Mucosa of stomach (tissue), 1 donor: ENCODE measurements at regions not wholly inside any gene's neighbourhood (a gene's known extent, or its start where the extent isn't known, plus 50 kb on each side); places are given as distances from the start of the nearest gene placed in this dataset.
"Not testable (repeated sequence)": the region's sequence is repeated elsewhere in the genome, so short reads cannot be mapped to it uniquely, and the experiment has no call there.

Experiments used
- H3K27me3 ChIP-seq: one replicate; pipeline ENCODE4 v1.7.0; 2013; ENCODE audit warnings: mild to moderate bottlenecking, low read length; ENCODE audit not compliant: control insufficient read depth, insufficient read depth
- H3K36me3 ChIP-seq: one replicate; pipeline ENCODE4 v1.7.0; 2013; ENCODE audit warnings: low read length; ENCODE audit not compliant: control insufficient read depth, insufficient read depth
- H3K4me1 ChIP-seq: one replicate; pipeline ENCODE4 v1.7.0; 2013; ENCODE audit warnings: mild to moderate bottlenecking, low read length; ENCODE audit not compliant: control insufficient read depth, insufficient read depth
- H3K4me3 ChIP-seq: one replicate; pipeline ENCODE4 v1.7.0; 2013; ENCODE audit warnings: low read length
- H3K9ac ChIP-seq: one replicate; pipeline ENCODE4 v1.7.0; 2013; ENCODE audit warnings: mild to moderate bottlenecking, low read length, moderate library complexity
- H3K9me3 ChIP-seq: one replicate; pipeline ENCODE4 v1.7.0; 2013; ENCODE audit warnings: mild to moderate bottlenecking, low read length, moderate library complexity; ENCODE audit not compliant: control insufficient read depth
- donor health status: Pancreatic carcinoma.

- H3K36me3 ChIP-seq = no peaks in the 10 kb centered on the region
- no peak overlapping the region for H3K9ac ChIP-seq
- no peaks in the 10 kb centered on the region for H3K9me3 ChIP-seq
- H3K4me3 ChIP-seq = no peak overlapping the region
- no peaks in the 10 kb centered on the region for H3K4me1 ChIP-seq
- H3K27me3 ChIP-seq = no peaks in the 10 kb centered on the region
These were observed 672.2 kb upstream of the CELF4 start for GRCh38 chr18:38237796-38238195.

DNA sequence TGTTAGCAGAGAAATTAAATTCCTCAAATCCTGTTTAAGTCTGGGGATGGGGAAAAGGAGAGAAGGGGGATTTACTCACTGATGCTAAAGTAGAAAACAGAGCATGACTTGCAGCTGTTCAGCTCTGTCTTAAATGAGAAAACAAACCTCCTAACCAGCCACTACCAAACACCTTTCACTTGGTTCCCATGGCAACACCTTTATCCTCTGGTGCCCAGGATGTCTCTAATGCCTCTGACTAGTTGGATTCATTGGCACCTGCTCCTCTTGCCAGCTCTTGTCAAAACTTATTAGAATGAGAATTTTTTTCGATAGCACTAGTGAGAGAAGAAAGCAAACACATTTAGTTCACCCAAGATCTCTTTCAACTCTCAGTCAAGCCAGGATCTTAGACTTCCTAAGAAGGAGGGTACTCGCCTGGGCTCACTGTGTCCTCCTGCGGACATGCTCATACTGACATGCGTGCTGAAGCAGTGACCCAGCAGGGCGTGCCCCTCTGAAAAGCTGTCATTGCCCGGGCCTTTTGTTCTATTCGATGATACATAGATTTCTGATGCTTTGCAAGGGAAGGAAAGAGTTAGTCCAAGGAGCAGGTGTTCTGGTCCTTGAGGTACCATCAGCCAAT, 656.0 kb upstream of the CELF4 start:
- Histone ChIP-seq H3K9me3 (no peaks in the 10 kb centered on the region), H3K4me3 (no peak overlapping the region), H3K36me3 (no peaks in the 10 kb centered on the region), H3K9ac (no peak overlapping the region), H3K27me3 (no peaks in the 10 kb centered on the region), H3K4me1 (no peaks in the 10 kb centered on the region)

GRCh38 chr18:38198956-38199355, 633.4 kb upstream of the CELF4 start:
- Histone ChIP-seq H3K9me3 (no peaks in the 10 kb centered on the region), H3K4me3 (no peak overlapping the region)

GRCh38 chr18:38198526-38198925, 632.9 kb upstream of the CELF4 start:
- H3K27me3 ChIP-seq = no peaks in the 10 kb centered on the region
- no peaks in the 10 kb centered on the region for H3K9me3 ChIP-seq
- H3K4me1 ChIP-seq = no peaks in the 10 kb centered on the region
- H3K4me3 ChIP-seq = no peak overlapping the region
- H3K9ac ChIP-seq = no peak overlapping the region
- no peaks in the 10 kb centered on the region for H3K36me3 ChIP-seq

More at GRCh38 chr18:38198956-38199355, 633.4 kb upstream of the CELF4 start:
- Histone ChIP-seq H3K36me3 (no peaks in the 10 kb centered on the region), H3K27me3 (no peaks in the 10 kb centered on the region), H3K4me1 (no peaks in the 10 kb centered on the region), H3K9ac (no peak overlapping the region)

DNA sequence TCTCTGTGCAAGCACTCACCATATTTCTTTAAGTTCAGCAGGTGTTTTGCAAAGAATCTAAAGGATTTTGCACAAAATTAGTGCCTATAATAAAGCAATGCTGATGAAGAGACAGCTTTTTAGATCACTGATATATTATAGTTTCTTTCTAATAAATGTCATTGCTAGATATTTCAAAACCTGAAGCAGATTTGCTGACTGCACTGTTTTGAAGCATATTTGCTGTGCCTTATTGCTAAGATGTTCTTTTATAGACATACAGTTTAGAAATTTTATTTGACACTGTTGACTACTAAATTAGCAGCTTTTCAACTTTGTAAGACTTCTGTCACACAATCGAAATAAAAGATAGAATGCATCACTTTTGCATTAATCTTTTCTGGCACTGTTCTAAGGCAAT, 620.9 kb upstream of the CELF4 start:
- Histone ChIP-seq H3K27me3 (no peaks in the 10 kb centered on the region), H3K36me3 (no peaks in the 10 kb centered on the region), H3K9ac (no peak overlapping the region), H3K9me3 (no peaks in the 10 kb centered on the region), H3K4me3 (no peak overlapping the region), H3K4me1 (no peaks in the 10 kb centered on the region)

GRCh38 chr18:38174594-38174993, 609.0 kb upstream of the CELF4 start:
- no peaks in the 10 kb centered on the region for H3K27me3 ChIP-seq
- H3K9me3 ChIP-seq = no peaks in the 10 kb centered on the region
- no peak overlapping the region for H3K9ac ChIP-seq
- no peak overlapping the region for H3K4me3 ChIP-seq
- no peaks in the 10 kb centered on the region for H3K4me1 ChIP-seq
- H3K36me3 ChIP-seq = no peaks in the 10 kb centered on the region

- Histone ChIP-seq H3K9me3 (no peaks in the 10 kb centered on the region), H3K36me3 (no peaks in the 10 kb centered on the region), H3K9ac (no peak overlapping the region), H3K4me1 (no peaks in the 10 kb centered on the region), H3K27me3 (no peaks in the 10 kb centered on the region), H3K4me3 (no peak overlapping the region)
These were observed 608.6 kb upstream of the CELF4 start for GRCh38 chr18:38174173-38174572.

DNA sequence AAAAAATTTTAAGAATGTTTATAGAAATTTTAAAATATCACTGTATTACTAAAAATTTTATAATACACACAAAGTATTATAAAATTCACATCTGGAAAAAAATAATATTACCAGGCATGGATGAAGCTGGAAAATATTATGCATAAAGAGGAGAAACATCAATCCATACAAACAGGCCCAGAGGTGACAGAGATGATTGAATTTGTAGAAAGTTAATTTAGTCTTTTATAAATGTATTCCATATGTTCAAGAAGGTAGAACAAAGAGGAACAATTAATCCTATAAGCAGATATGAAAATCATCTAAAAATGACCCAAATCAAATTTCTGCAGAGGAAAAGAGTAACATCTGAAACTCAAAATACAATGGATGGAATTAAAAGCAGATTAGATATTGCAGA, 605.2 kb upstream of the CELF4 start:
- Histone ChIP-seq H3K9ac (no peak overlapping the region), H3K36me3 (no peaks in the 10 kb centered on the region), H3K27me3 (no peaks in the 10 kb centered on the region), H3K9me3 (no peaks in the 10 kb centered on the region), H3K4me3 (no peak overlapping the region), H3K4me1 (no peaks in the 10 kb centered on the region)

- Histone ChIP-seq H3K4me3 (no peak overlapping the region), H3K27me3 (no peaks in the 10 kb centered on the region), H3K9me3 (no peaks in the 10 kb centered on the region), H3K9ac (no peak overlapping the region), H3K36me3 (no peaks in the 10 kb centered on the region), H3K4me1 (no peaks in the 10 kb centered on the region)
These were observed 602.0 kb upstream of the CELF4 start for GRCh38 chr18:38167623-38168022.

GRCh38 chr18:38153116-38153515, 587.5 kb upstream of the CELF4 start:
- H3K9ac ChIP-seq, H3K36me3 ChIP-seq: not testable (repeated sequence)

GRCh38 chr18:38116716-38117115, 551.1 kb upstream of the CELF4 start:
- no peaks in the 10 kb centered on the region for H3K9me3 ChIP-seq
- H3K36me3 ChIP-seq = no peaks in the 10 kb centered on the region
- H3K9ac ChIP-seq = no peak overlapping the region
- no peaks in the 10 kb centered on the region for H3K4me1 ChIP-seq
- no peaks in the 10 kb centered on the region for H3K27me3 ChIP-seq
- H3K4me3 ChIP-seq = no peak overlapping the region

More at GRCh38 chr18:38153116-38153515, 587.5 kb upstream of the CELF4 start:
- H3K27me3 ChIP-seq, H3K9me3 ChIP-seq, H3K4me3 ChIP-seq, H3K4me1 ChIP-seq: not testable (repeated sequence)

DNA sequence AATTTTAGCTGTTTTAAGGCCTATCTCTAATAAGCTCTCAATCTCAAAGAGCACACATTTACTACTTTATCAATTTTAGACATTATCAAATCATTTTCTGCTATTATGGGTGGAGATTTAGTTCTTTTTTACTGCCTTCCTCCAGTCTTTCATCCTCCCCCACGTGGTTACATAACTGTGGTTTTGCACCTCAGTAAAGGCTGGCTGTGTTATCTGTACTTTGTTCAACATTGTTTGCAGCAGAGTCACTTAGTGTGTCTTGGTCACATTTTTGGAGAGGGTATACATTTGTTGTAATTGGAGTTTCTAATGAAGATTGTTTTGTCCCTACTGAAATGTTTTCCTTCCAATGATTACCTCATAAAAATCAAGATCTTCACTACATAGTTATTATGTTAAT, 549.6 kb upstream of the CELF4 start:
- H3K9ac ChIP-seq = no peak overlapping the region
- no peaks in the 10 kb centered on the region for H3K36me3 ChIP-seq
- H3K4me1 ChIP-seq = no peaks in the 10 kb centered on the region
- H3K4me3 ChIP-seq = no peak overlapping the region
- H3K9me3 ChIP-seq = no peaks in the 10 kb centered on the region
- no peaks in the 10 kb centered on the region for H3K27me3 ChIP-seq

DNA sequence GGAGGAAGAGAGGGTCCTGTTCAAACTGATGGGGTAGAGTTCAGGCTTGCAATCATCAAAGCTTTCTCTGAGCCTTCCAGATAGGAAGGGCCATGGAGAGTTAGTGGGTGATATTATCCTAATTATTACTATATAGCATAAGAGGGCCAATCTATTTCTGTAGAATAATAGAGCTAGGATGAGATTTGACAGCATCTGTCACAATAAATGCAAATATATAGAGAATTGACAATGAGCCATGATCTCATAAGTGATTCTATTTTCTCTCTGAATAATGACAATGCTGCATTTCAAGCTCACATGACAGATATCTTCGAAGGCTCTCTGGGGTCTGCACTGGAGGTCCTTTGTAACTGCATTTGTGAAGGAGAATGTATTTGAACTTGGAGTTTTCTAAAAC, 521.9 kb upstream of the CELF4 start:
- Histone ChIP-seq H3K9ac (no peak overlapping the region), H3K36me3 (no peaks in the 10 kb centered on the region), H3K9me3 (no peaks in the 10 kb centered on the region), H3K4me3 (no peak overlapping the region), H3K27me3 (no peaks in the 10 kb centered on the region), H3K4me1 (no peaks in the 10 kb centered on the region)
